Hematopoietic multipotent progenitor cell treated with erythropoietin and hydrocortisone succinate and interleukin-3 and kit ligand, for 4 days (in vitro differentiated cells): ENCODE measurements at regions not wholly inside any gene's neighbourhood (a gene's known extent, or its start where the extent isn't known, plus 50 kb on each side); places are given as distances from the start of the nearest gene placed in this dataset.

ENCODE experiments used
- DNase-seq: peaks from one replicate; pipeline ENCODE4 v3.0.0-alpha.2; 2015

GRCh38 chr10:85513436-85513835 is 853.2 kb downstream of the GRID1 start:
- DNase-seq, result no peak

GRCh38 chr10:85515316-85515715 is 851.3 kb downstream of the GRID1 start:
- DNase-seq, result no peak

GRCh38 chr10:85524001-85524666 is 842.5 kb downstream of the GRID1 start:
- DNase-seq, result no peak

- peak; percentile 4 for DNase-seq
Observed at GRCh38 chr10:85527616-85528317, 838.8 kb downstream of the GRID1 start.

GRCh38 chr10:85528318-85528652 is 838.3 kb downstream of the GRID1 start:
- no peak for DNase-seq

GRCh38 chr10:85531706-85532105 is 834.9 kb downstream of the GRID1 start:
- no peak for DNase-seq

GRCh38 chr10:85532773-85533172 is 833.8 kb downstream of the GRID1 start:
- DNase-seq, result no peak

GRCh38 chr10:85535926-85536325 is 830.7 kb downstream of the GRID1 start:
- no peak for DNase-seq

GRCh38 chr10:85537561-85537960 is 829.0 kb downstream of the GRID1 start:
- no peak for DNase-seq

GRCh38 chr10:85538601-85539000 is 828.0 kb downstream of the GRID1 start:
- no peak for DNase-seq

- DNase-seq, result no peak
Observed at GRCh38 chr10:85542152-85542551, 824.4 kb downstream of the GRID1 start.

GRCh38 chr10:85542936-85543730 is 823.5 kb downstream of the GRID1 start:
- DNase-seq, result no peak

- DNase-seq, result no peak
Observed at GRCh38 chr10:85544956-85545355, 821.6 kb downstream of the GRID1 start.

GRCh38 chr10:85545874-85546273 is 820.7 kb downstream of the GRID1 start:
- no peak for DNase-seq

GRCh38 chr10:85547460-85548023 is 819.1 kb downstream of the GRID1 start:
- DNase-seq, result no peak

GRCh38 chr10:85548034-85548433 is 818.6 kb downstream of the GRID1 start:
- peak; percentile 8 for DNase-seq
